NCI-H1092 treated with DMSO at 0.1 percent for 48 hours (cell line): ENCODE measurements at regions not wholly inside any gene's neighbourhood (a gene's known extent, or its start where the extent isn't known, plus 50 kb on each side); places are given as distances from the start of the nearest gene placed in this dataset.
"Not testable (repeated sequence)": the region's sequence is repeated elsewhere in the genome, so short reads cannot be mapped to it uniquely, and the experiment has no call there.

Experiments
- DNase-seq: peaks from one replicate; lab custom pipeline; 2025; lab: John Stamatoyannopoulos, UW

GRCh38 chr4:19039816-19040215 is 1018.3 kb upstream of the LCORL start:
- DNase-seq, result no peak

GRCh38 chr4:19038231-19038630 is 1016.7 kb upstream of the LCORL start:
- DNase-seq, result no peak

- no peak for DNase-seq
Observed at GRCh38 chr4:19033816-19034733, 1012.5 kb upstream of the LCORL start.

- DNase-seq, result no peak
Observed at GRCh38 chr4:19030536-19030935, 1009.0 kb upstream of the LCORL start.

- no peak for DNase-seq
Observed at GRCh38 chr4:19030048-19030447, 1008.5 kb upstream of the LCORL start.

GRCh38 chr4:19026281-19026680 is 1004.7 kb upstream of the LCORL start:
- DNase-seq, result no peak

- no peak for DNase-seq
Observed at GRCh38 chr4:19025031-19025430, 1003.5 kb upstream of the LCORL start.

- DNase-seq, result no peak
Observed at GRCh38 chr4:19024047-19024446, 1002.5 kb upstream of the LCORL start.

GRCh38 chr4:19021617-19022016 is 1000.1 kb upstream of the LCORL start:
- no peak for DNase-seq

- not testable (repeated sequence) for DNase-seq
Observed at GRCh38 chr4:19016550-19016949, 995.0 kb upstream of the LCORL start.

- DNase-seq, result no peak
Observed at GRCh38 chr4:19014594-19014993, 993.0 kb upstream of the LCORL start.

- DNase-seq, result no peak
Observed at GRCh38 chr4:19010761-19011160, 989.2 kb upstream of the LCORL start.

- DNase-seq, result no peak
Observed at GRCh38 chr4:19009881-19010280, 988.3 kb upstream of the LCORL start.

- no peak for DNase-seq
Observed at GRCh38 chr4:19005211-19005610, 983.7 kb upstream of the LCORL start.

- DNase-seq, result no peak
Observed at GRCh38 chr4:19002170-19002569, 980.6 kb upstream of the LCORL start.

GRCh38 chr4:18999595-18999994 is 978.0 kb upstream of the LCORL start:
- DNase-seq, result no peak

- no peak for DNase-seq
Observed at GRCh38 chr4:18981234-18981615, 959.7 kb upstream of the LCORL start.

GRCh38 chr4:18980516-18981233 is 959.1 kb upstream of the LCORL start:
- no peak for DNase-seq

- no peak for DNase-seq
Observed at GRCh38 chr4:18976884-18977283, 955.3 kb upstream of the LCORL start.

GRCh38 chr4:18975916-18976808 is 954.6 kb upstream of the LCORL start:
- no peak for DNase-seq

- peak; percentile 3 for DNase-seq
Observed at GRCh38 chr4:18973296-18973695, 951.7 kb upstream of the LCORL start.

- DNase-seq, result no peak
Observed at GRCh38 chr4:18961879-18962278, 940.3 kb upstream of the LCORL start.
